HG02938 (cell line): ENCODE measurements at regions not wholly inside any gene's neighbourhood (a gene's known extent, or its start where the extent isn't known, plus 50 kb on each side); places are given as distances from the start of the nearest gene placed in this dataset.

Source experiments
- ATAC-seq: cut with Tn5 transposase; IDR thresholded peaks from one replicate; pipeline ENCODE4 v1.9.1; 2021; ENCODE audit warnings: mild to moderate bottlenecking, moderate library complexity; ENCODE audit not compliant: unreplicated experiment

DNA sequence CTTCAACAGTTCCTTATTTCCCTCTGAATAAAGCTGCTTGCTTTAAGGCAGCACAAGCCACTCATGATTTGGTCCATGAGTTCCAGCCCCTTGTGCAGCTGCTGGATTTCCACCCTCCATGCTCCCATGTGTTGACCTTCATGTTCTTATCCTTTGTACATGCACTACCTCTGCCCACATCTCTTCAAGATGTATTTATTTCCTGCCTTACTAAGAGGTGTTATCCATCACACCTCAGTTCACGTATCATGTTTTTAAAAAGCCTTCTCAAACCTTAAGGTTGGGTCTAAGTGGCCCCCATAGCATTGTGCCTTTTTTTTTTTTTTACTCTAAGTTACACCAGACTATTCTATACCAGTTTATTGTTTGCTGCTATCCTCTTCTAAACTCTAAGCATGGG lies 107.7 kb downstream of the SIPA1L2 start:
- no peak for ATAC-seq

- no peak for ATAC-seq
These were observed 108.3 kb downstream of the SIPA1L2 start for GRCh38 chr1:232521660-232522059.

DNA sequence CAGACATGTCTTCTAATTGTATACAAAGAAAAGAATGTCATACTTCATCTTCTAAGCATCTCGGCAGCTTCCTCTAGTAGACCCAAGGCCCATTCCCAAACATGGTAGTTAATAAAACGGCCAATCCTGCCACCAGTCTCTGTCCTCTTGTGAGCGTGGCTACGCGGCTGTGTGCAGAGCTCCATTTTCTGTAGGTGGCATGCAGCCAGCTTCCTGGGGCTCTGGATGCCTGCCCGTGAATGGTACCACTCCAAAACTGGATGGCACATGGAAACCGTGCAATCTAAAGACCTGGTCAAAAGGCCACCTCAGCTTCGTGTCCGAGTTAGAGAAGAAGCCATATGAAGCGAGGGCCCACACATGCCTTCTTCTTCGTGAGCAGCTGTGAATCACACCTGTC lies 110.7 kb downstream of the SIPA1L2 start:
- no peak for ATAC-seq

- no peak for ATAC-seq
These were observed 111.6 kb downstream of the SIPA1L2 start for GRCh38 chr1:232518349-232518748.

DNA sequence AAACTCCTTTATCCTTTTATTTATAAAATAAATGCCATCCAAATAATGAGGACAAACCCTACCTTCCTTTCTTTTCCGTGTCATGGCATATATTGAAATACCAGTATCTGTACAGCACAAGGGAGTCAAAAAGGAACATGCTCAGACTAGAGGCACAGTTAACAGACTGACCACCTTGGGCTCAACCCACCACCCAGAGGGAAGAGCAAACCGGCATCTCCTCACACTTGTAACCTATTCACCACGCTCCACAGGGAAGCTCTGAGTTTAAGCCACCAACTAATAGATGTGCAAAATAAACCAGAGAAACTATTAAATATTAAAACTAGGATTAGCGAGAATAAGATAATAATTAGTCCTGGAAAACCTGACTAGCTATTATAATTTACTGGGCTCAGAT lies 112.7 kb downstream of the SIPA1L2 start:
- no peak for ATAC-seq

DNA sequence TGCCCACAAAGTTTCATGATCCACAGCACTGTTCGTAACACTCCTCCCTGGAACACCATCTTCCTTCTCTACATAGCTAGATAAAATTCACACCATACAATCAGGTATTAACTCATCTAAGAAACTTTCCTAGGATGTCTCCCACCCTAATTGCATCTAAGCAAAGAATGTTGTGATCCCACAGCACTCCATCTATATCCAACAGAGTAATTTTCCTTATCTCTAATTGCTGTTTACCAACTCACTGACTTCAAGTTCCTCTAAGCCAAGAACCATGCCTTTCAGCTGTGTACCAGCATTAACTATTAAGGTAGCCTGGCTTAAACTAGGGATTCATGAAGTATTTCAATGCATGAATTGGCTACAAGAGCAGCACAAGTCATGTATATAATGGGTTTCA lies 114.2 kb downstream of the SIPA1L2 start:
- no peak for ATAC-seq

GRCh38 chr1:232512712-232513111 lies 117.2 kb downstream of the SIPA1L2 start:
- no peak for ATAC-seq

DNA sequence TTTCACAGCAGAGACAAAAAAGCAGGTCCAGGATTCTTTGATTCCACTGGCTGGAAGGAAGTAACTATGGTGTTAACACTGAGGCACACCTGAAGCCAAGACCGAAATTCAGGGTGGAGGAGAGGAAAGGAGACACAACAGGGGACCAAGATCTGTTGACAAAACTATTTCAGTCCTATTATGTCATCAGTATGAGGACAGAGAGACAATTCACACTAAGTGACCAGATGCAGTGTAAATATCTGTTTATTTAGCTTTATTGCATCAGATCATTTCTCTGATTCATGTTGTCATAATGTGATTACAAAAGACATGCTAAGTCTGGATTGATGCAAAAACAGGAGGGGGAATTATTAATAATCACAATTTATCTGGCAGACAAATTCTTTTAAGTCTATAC lies 118.8 kb downstream of the SIPA1L2 start:
- ATAC-seq, result no peak

GRCh38 chr1:232510367-232511110 lies 119.4 kb downstream of the SIPA1L2 start:
- no peak for ATAC-seq

DNA sequence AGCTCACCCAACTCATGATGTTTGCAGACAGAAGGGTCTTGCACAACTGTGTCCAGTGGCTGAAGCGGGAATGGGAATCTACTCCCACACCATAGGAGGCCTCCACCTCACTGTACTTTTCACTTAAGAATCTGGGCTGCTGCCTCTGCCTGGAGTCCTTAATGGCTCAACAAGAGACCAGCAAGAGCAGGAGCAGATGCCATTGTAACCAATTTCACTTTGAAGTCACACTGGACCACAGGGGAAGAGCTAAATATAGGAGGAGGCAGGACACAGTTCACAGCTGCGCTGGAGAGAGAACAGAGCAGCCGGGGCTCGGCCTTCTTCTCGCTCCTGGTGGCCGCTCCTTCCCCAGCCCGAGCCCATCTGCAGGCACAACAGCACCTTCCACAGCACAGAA lies 120.4 kb downstream of the SIPA1L2 start:
- no peak for ATAC-seq

- no peak for ATAC-seq
These were observed 121.7 kb downstream of the SIPA1L2 start for GRCh38 chr1:232508130-232508701.

DNA sequence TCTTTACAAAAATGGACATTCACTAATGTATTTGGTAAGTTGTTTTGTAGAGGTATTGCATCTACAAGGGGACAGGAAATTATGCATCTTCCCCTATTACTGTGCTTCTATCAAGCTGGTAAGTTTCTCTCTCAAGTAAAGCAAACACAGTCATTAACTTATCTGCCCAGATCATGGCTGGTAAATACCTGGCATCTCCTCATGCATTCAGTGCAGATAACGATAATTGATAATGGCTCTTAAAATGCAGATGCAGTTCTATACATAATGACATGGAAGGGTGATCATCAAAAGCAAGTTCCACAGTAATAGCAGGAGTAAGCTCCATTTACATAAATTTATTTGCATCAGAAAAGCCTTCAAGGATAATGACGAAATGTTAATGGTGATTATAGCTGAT lies 122.4 kb downstream of the SIPA1L2 start:
- no peak for ATAC-seq

DNA sequence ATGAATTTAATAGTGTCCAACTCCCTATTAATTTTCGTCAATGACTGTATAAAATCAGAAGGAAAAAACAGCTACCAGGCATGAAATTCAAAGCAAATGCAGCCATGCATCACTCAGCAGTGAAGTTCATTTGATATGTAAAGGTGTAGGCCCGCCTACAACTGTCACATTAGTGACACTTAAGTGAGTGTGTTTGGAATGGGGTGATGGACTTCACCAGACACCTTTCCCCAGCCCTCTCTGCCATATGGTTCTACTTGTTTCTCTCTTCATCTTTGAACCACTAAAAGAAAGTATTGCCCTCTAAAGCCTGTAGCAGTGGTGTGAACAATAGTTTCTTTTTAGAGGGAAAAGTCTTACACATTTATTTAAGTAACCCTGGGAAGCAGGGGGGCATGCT lies 124.0 kb downstream of the SIPA1L2 start:
- no peak for ATAC-seq

DNA sequence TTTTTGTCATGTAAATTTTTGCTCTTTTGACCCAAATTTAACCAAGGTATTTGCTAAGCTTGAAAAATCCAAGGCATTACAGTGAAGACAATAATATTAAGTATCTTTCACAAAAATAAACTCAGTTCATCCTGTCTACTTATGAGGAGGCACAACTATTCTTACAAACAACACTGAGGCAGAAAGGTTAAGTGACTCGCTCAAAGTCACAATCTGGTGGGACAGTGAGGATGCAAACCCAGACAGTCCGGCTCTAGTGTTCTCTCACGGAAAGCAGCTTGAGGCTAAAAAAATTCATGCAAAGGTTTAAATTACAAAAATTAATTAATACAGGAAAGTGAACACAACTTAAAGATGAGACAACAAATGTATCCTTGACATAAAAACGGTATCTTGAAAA lies 125.3 kb downstream of the SIPA1L2 start:
- ATAC-seq, result no peak

DNA sequence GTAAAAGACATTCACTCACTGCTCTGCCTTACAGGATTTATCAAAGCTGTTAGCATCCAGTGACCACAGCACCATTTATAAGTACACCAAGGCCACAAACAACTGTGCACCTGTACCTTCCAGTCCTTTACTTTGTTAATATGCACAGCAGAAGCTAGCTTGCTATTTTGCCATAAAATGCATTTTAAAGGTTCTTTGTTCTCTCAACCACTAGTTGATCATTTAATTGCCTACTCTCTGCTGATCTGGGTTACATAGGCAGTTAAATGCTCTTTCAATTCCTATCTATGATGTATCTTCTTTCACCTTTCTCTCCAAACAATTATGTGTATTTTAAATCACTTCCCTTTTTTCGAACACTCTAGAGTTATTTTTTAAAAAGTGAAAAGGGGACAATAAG lies 126.4 kb downstream of the SIPA1L2 start:
- ATAC-seq, result no peak

DNA sequence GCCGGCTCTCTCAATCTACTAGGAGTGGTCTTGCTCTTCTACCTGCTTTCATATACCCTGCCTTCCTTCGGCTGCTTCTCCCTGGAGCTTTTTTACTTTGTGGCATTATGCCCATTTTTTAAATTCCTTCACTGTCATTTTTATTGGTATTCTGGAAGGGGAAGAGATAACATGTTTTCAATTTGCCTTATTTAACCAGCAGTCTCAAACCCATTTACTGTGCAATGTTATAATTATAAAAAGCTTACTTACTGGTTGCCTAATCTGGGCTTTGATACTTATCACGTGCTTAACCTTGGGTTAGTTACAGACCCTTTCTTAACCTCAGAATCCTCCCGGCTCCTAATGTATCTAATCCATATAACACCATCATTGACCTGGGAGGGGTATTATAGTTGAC lies 128.1 kb downstream of the SIPA1L2 start:
- no peak for ATAC-seq

- no peak for ATAC-seq
These were observed 130.7 kb downstream of the SIPA1L2 start for GRCh38 chr1:232499188-232499587.

- no peak for ATAC-seq
These were observed 136.1 kb downstream of the SIPA1L2 start for GRCh38 chr1:232493869-232494268.

DNA sequence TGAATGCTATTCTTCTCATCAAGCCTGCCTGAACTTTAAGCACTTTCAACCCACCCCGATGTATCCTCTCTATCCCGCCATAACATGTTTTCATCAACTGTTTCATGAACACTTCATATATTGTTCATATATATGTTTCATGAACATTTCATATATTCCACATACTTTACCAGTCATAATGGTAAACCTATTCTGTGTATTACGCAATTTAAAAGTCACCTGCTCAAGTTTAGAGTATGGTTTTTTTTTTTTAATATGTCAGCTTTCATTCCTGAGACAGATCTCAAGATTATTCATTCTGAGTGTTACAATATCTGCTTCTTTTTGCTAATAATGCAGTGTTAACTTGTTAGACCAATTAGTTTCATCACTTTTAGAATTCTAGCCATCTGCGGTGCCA lies 140.7 kb downstream of the SIPA1L2 start:
- no peak for ATAC-seq

DNA sequence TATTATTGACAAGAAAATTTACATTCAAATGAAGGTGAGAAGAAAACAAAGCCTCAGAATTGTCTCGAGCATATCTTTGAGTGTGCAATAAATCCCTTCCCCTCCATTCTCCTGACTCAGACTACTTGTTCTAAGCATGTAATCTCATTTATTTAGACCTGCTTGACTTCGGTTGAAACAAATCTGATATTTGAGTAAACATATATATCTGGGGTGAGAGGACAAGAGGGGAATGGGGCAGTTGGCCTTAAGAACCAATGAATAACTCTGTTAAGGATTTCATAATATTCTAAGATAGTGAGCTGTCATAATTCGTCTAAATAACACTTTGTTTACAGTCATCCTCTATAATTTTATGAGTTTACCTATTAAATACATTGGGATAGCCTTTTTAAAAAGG lies 142.7 kb downstream of the SIPA1L2 start:
- no peak for ATAC-seq

DNA sequence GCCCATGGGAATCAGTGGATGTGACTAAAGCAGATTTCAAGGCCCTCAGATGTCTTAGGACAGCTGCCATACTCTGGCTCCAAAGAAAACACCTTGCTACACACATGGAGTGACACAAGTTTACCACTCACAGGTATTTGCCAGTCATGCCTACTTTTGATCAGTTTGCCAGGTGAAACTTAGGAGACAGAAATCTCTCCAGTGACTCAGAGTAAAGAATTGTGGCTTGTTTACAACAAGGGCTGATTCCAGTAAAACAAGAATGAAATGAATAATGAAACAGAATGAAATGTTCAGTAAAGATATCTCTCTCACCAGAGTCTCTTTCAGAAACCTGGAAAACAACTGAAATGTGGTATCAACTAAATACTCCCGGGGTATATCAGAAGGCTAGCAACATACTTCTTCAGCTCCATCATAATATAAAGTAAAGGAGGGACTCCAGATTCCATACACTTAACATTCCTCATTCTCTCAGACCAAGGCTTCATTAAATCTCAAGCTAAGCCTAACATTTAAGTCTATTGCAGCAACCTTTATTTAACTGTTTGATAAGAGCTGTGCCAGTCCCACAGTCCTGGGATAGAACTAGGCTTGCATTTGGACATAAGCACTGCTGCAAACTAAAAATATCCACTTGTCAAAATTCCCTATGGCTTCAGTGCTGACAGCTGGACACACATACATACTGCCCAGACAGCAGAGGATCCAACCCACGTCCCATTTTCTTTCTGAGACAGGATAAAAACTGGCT lies 143.3 kb downstream of the SIPA1L2 start:
- no peak for ATAC-seq

GRCh38 chr1:232486006-232486405 lies 143.9 kb downstream of the SIPA1L2 start:
- no peak for ATAC-seq
